SIG-M5 (cell line): ENCODE measurements at regions not wholly inside any gene's neighbourhood (a gene's known extent, or its start where the extent isn't known, plus 50 kb on each side); places are given as distances from the start of the nearest gene placed in this dataset.

Source experiments
- DNase-seq: peaks from one replicate; lab custom pipeline; 2025; lab: John Stamatoyannopoulos, UW

GRCh38 chr17:74085434-74085833 is 118.0 kb upstream of the RPL38 start:
- DNase-seq, result no peak

GRCh38 chr17:74087002-74087585 is 116.4 kb upstream of the RPL38 start:
- no peak for DNase-seq

GRCh38 chr17:74088285-74088933 is 115.1 kb upstream of the RPL38 start:
- no peak for DNase-seq

- DNase-seq, result no peak
Observed at GRCh38 chr17:74088934-74089329, 114.5 kb upstream of the RPL38 start.

- no peak for DNase-seq
Observed at GRCh38 chr17:74089380-74089779, 114.1 kb upstream of the RPL38 start.

- DNase-seq, result no peak
Observed at GRCh38 chr17:74089869-74090464, 113.5 kb upstream of the RPL38 start.

GRCh38 chr17:74094651-74095050 is 108.8 kb upstream of the RPL38 start:
- DNase-seq, result no peak

GRCh38 chr17:74096456-74096855 is 107.0 kb upstream of the RPL38 start:
- no peak for DNase-seq

GRCh38 chr17:74097450-74098135 is 105.9 kb upstream of the RPL38 start:
- no peak for DNase-seq

GRCh38 chr17:74098136-74099024 is 105.1 kb upstream of the RPL38 start:
- DNase-seq, result no peak

GRCh38 chr17:74099442-74100340 is 103.8 kb upstream of the RPL38 start:
- no peak for DNase-seq

- no peak for DNase-seq
Observed at GRCh38 chr17:74104921-74105320, 98.6 kb upstream of the RPL38 start.

GRCh38 chr17:74107107-74107506 is 96.4 kb upstream of the RPL38 start:
- DNase-seq, result no peak

- DNase-seq, result no peak
Observed at GRCh38 chr17:74108126-74108705, 95.3 kb upstream of the RPL38 start.

- DNase-seq, result no peak
Observed at GRCh38 chr17:74110467-74110866, 93.0 kb upstream of the RPL38 start.

- DNase-seq, result no peak
Observed at GRCh38 chr17:74113326-74113725, 90.2 kb upstream of the RPL38 start.

- DNase-seq, result no peak
Observed at GRCh38 chr17:74113952-74114351, 89.5 kb upstream of the RPL38 start.

GRCh38 chr17:74114881-74115470 is 88.5 kb upstream of the RPL38 start:
- DNase-seq, result no peak

GRCh38 chr17:74115586-74115985 is 87.9 kb upstream of the RPL38 start:
- no peak for DNase-seq

- DNase-seq, result no peak
Observed at GRCh38 chr17:74116087-74116717, 87.3 kb upstream of the RPL38 start.
